ENCODE measurements at regions not wholly inside any gene's neighbourhood (a gene's known extent, or its start where the extent isn't known, plus 50 kb on each side); places are given as distances from the start of the nearest gene placed in this dataset.
"Not testable (repeated sequence)": the region's sequence is repeated elsewhere in the genome, so short reads cannot be mapped to it uniquely, and the experiment has no call there.

DNA sequence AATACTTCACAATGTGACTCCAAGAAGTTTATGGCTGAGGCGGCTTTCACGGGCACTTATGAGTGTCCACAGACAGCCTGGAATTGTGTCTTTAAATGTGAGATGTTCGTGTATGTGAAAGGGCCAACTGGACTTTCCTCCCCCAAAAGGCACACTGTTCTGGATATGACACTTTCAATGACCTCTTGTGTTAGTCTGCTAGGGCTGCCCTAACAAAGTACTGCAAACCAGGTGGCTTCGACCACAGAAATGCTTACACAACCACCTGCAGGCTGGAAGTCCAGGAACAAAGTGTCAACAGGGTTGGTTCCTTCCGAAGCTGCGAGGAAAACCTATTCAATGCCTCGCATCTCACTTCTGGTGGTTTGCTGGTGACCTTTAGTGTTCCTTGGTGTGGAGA, 281.7 kb downstream of the ANAPC1 start:
- ATAC-seq (ENCODE audit: low read depth); H3K36me3 ChIP-seq (ENCODE audit: control insufficient read depth, insufficient read depth, low read length); H2BK15ac ChIP-seq (ENCODE audit: low read depth, low read length); H4K20me1 ChIP-seq (ENCODE audit: insufficient read depth, low read length); POLR2A ChIA-PET (ENCODE audit: unreplicated experiment); H3K23ac ChIP-seq (ENCODE audit: low read depth, low read length); H4K8ac ChIP-seq (ENCODE audit: low read depth in 2 of 2, low read length in 2 of 2); H3K9me3 ChIP-seq (ENCODE audit: control insufficient read depth, insufficient read depth, low read length); H3K14ac ChIP-seq (replicated peaks; ENCODE audit: low read depth, low read length); H3K18ac ChIP-seq (ENCODE audit: low read depth, low read length); H3K4me1 ChIP-seq (ENCODE audit: control insufficient read depth, insufficient read depth, low read length); H2BK5ac ChIP-seq (ENCODE audit: low read depth, low read length, poor library complexity, severe bottlenecking); H3K4me2 ChIP-seq (ENCODE audit: low read depth, low read length); intact Hi-C loops (cut with micrococcal nuclease); CTCF ChIA-PET; H2AK9ac ChIP-seq (replicated peaks; ENCODE audit: low read depth, low read length, poor library complexity); H3K4me3 ChIP-seq (ENCODE audit: insufficient read depth, low read depth, low read length); H3K4ac ChIP-seq (ENCODE audit: low read depth, low read length); dilution Hi-C loops (cut with HindIII; ENCODE audit: low sequenced_read_pairs, unreplicated experiment); BruUV-seq (replicated peaks); DNase-seq; H3K56ac ChIP-seq (ENCODE audit: extremely low read depth, insufficient read depth, low read length); H3K79me1 ChIP-seq (ENCODE audit: low read depth in 1 of 2, low read length in 2 of 2); H3K9ac ChIP-seq (ENCODE audit: low read depth, low read length); H2BK20ac ChIP-seq (ENCODE audit: low read depth, low read length); H2AFZ ChIP-seq (replicated peaks; ENCODE audit: low read length, poor library complexity); H4K91ac ChIP-seq (ENCODE audit: insufficient read depth, low read depth, low read length); H3K27ac ChIP-seq (ENCODE audit: insufficient read depth, low read length); in situ Hi-C loops (cut with MboI; ENCODE audit: low sequenced_read_pairs); H2BK120ac ChIP-seq (ENCODE audit: low read depth, low read length); H3K27me3 ChIP-seq (ENCODE audit: control insufficient read depth, insufficient read depth, low read length); H3K9me1 ChIP-seq (ENCODE audit: insufficient read depth, low read length); H4K5ac ChIP-seq (ENCODE audit: low read depth, low read length); H2AK5ac ChIP-seq (ENCODE audit: low read depth, low read length): not testable (repeated sequence)
- WGBS, 2 experiments (ENCODE audit: extremely low coverage in 2 of 2, insufficient read length in 1 of 2): no CpG with 5 or more reads among the region's 7 CpGs

DNA sequence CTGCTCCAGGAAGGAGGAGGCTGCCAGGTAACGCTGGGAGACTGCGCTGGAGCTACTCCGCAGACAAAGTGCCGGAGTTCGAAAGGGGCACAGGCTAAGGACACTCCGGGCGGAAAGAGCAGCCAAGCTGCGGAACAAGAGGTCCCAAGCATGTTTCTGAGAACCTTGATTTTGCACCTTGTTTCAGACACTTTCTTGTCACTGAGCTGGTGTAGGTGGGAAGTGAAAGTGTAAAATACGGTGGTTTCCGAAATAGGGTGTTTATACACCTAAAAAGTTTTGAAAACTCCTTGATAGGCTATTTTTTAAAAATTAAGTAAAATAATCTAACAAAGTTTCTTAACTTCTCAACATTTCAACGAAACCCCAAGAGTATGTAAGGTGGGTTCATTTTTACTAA, 278.2 kb downstream of the ANAPC1 start:
- H4K20me1 ChIP-seq (ENCODE audit: insufficient read depth, low read length); CTCF ChIA-PET; in situ Hi-C loops (cut with MboI; ENCODE audit: low sequenced_read_pairs); H3K4me1 ChIP-seq (ENCODE audit: control insufficient read depth, insufficient read depth, low read length); H4K91ac ChIP-seq (ENCODE audit: insufficient read depth, low read depth, low read length); H3K9me1 ChIP-seq (ENCODE audit: insufficient read depth, low read length); intact Hi-C loops (cut with micrococcal nuclease); H3K9ac ChIP-seq (ENCODE audit: low read depth, low read length); H2BK120ac ChIP-seq (ENCODE audit: low read depth, low read length); H3K18ac ChIP-seq (ENCODE audit: low read depth, low read length); H3K79me1 ChIP-seq (ENCODE audit: low read depth in 1 of 2, low read length in 2 of 2); H2AK9ac ChIP-seq (replicated peaks; ENCODE audit: low read depth, low read length, poor library complexity); H3K56ac ChIP-seq (ENCODE audit: extremely low read depth, insufficient read depth, low read length); ATAC-seq (ENCODE audit: low read depth); H3K27ac ChIP-seq (ENCODE audit: insufficient read depth, low read length); H2BK15ac ChIP-seq (ENCODE audit: low read depth, low read length); H3K27me3 ChIP-seq (ENCODE audit: control insufficient read depth, insufficient read depth, low read length); H2BK5ac ChIP-seq (ENCODE audit: low read depth, low read length, poor library complexity, severe bottlenecking); BruUV-seq (replicated peaks); POLR2A ChIA-PET (ENCODE audit: unreplicated experiment); H4K8ac ChIP-seq (ENCODE audit: low read depth in 2 of 2, low read length in 2 of 2); H2AFZ ChIP-seq (replicated peaks; ENCODE audit: low read length, poor library complexity); H2AK5ac ChIP-seq (ENCODE audit: low read depth, low read length); H3K4ac ChIP-seq (ENCODE audit: low read depth, low read length); H3K14ac ChIP-seq (replicated peaks; ENCODE audit: low read depth, low read length); H3K9me3 ChIP-seq (ENCODE audit: control insufficient read depth, insufficient read depth, low read length); H3K4me2 ChIP-seq (ENCODE audit: low read depth, low read length); H3K36me3 ChIP-seq (ENCODE audit: control insufficient read depth, insufficient read depth, low read length); H2BK20ac ChIP-seq (ENCODE audit: low read depth, low read length); H4K5ac ChIP-seq (ENCODE audit: low read depth, low read length); H3K23ac ChIP-seq (ENCODE audit: low read depth, low read length); dilution Hi-C loops (cut with HindIII; ENCODE audit: low sequenced_read_pairs, unreplicated experiment); DNase-seq; H3K4me3 ChIP-seq (ENCODE audit: insufficient read depth, low read depth, low read length): not testable (repeated sequence)
- WGBS, 2 experiments (ENCODE audit: extremely low coverage in 2 of 2, insufficient read length in 1 of 2): no CpG with 5 or more reads among the region's 11 CpGs
